GM23338 (cell line): ENCODE measurements at regions not wholly inside any gene's neighbourhood (a gene's known extent, or its start where the extent isn't known, plus 50 kb on each side); places are given as distances from the start of the nearest gene placed in this dataset.

Experiments used
- ATAC-seq: fragments of 200-7000 bp; cut with Tn5 transposase; 3 replicates; pipeline ENCODE4 v1.9.1; 2020
- DNase-seq: peaks from one replicate; pipeline ENCODE4 v3.0.0-alpha.2; 2015; ENCODE audit warnings: low spot score
- H2AFZ ChIP-seq: fragments of 200-600 bp; sonication (generic); 2 replicates; pipeline ENCODE4 v1.8.0; 2016; ENCODE audit warnings: antibody characterized with exemption, mild to moderate bottlenecking, moderate library complexity
- H3F3A ChIP-seq: fragments of 200-600 bp; sonication (generic); replicated peaks from 2 replicates; pipeline ENCODE4 v1.8.0; 2017; ENCODE audit warnings: antibody characterized with exemption, mixed run types, low read depth
- H3K27ac ChIP-seq: fragments of 200-600 bp; sonication (generic); 2 replicates; pipeline ENCODE4 v1.6.1; 2016; ENCODE audit warnings: low read depth
- H3K27me3 ChIP-seq: fragments of 200-600 bp; sonication (generic); 2 replicates; pipeline ENCODE4 v1.8.0; 2016; ENCODE audit warnings: mild to moderate bottlenecking, mixed run types, moderate library complexity; ENCODE audit not compliant: insufficient read depth
- H3K36me3 ChIP-seq: fragments of 200-600 bp; sonication (generic); 2 replicates; pipeline ENCODE4 v1.8.0; 2016; ENCODE audit warnings: mild to moderate bottlenecking; ENCODE audit not compliant: insufficient read depth
- H3K4me1 ChIP-seq: fragments of 200-600 bp; sonication (generic); 2 replicates; pipeline ENCODE4 v1.8.0; 2016; ENCODE audit warnings: mild to moderate bottlenecking, moderate library complexity; ENCODE audit not compliant: insufficient read depth
- H3K4me2 ChIP-seq: fragments of 200-600 bp; sonication (generic); 2 replicates; pipeline ENCODE4 v1.7.1; 2017; ENCODE audit warnings: mixed run types
- H3K4me3 ChIP-seq: fragments of 200-600 bp; sonication (generic); 2 replicates; pipeline ENCODE4 v1.6.1; 2016; ENCODE audit warnings: mixed run types
- H3K79me2 ChIP-seq: fragments of 200-600 bp; sonication (generic); replicated peaks from 2 replicates; pipeline ENCODE4 v1.8.0; 2017; ENCODE audit warnings: mild to moderate bottlenecking; ENCODE audit not compliant: insufficient read depth
- H3K9me2 ChIP-seq: fragments of 200-600 bp; sonication (generic); 2 replicates; pipeline ENCODE4 v1.8.0; 2017; ENCODE audit not compliant: insufficient read depth
- H4K20me1 ChIP-seq: fragments of 200-600 bp; sonication (generic); replicated peaks from 2 replicates; pipeline ENCODE4 v1.8.0; 2017; ENCODE audit warnings: mild to moderate bottlenecking; ENCODE audit not compliant: insufficient read depth
- H3K27ac Mint-ChIP-seq: 2 replicates; pipeline ENCODE4 v1.8.0; 2020; ENCODE audit warnings: inconsistent platforms, mild to moderate bottlenecking, moderate library complexity, mixed read lengths
- H3K27me3 Mint-ChIP-seq: 3 replicates; pipeline ENCODE4 v1.8.0; 2022; ENCODE audit warnings: low read depth, mild to moderate bottlenecking, moderate library complexity, mixed read lengths, inconsistent platforms; ENCODE audit not compliant: insufficient read depth, poor library complexity
- H3K36me3 Mint-ChIP-seq: 3 replicates; pipeline ENCODE4 v1.8.0; 2021; ENCODE audit warnings: low read depth, mild to moderate bottlenecking, inconsistent platforms, moderate library complexity, mixed read lengths
- H3K4me1 Mint-ChIP-seq: 3 replicates; pipeline ENCODE4 v1.8.0; 2020; ENCODE audit warnings: mild to moderate bottlenecking, inconsistent platforms, mixed read lengths
- H3K4me3 Mint-ChIP-seq: 3 replicates; pipeline ENCODE4 v1.8.0; 2021; ENCODE audit warnings: moderate library complexity, mild to moderate bottlenecking, inconsistent platforms, mixed read lengths
- H3K9me3 Mint-ChIP-seq: 3 replicates; pipeline ENCODE4 v1.8.0; 2020; ENCODE audit warnings: moderate library complexity, mild to moderate bottlenecking, inconsistent platforms, mixed read lengths
- CREB1 ChIP-seq: fragments of 250-450 bp; sonication (Bioruptor Pico); IDR thresholded peaks from 2 replicates; pipeline ENCODE4 v1.5.0; 2020; ENCODE audit warnings: low read depth, mild to moderate bottlenecking, moderate library complexity
- EZH2phosphoT487 ChIP-seq: fragments of 200-600 bp; sonication (generic); IDR thresholded peaks from one replicate; pipeline ENCODE4 v1.8.1; 2018; ENCODE audit warnings: antibody characterized with exemption; ENCODE audit not compliant: unreplicated experiment
- NANOG ChIP-seq: IDR thresholded peaks from 2 replicates; pipeline ENCODE4 v1.6.1; 2016; ENCODE audit warnings: antibody characterized with exemption, borderline replicate concordance
- POLR2AphosphoS5 ChIP-seq: IDR thresholded peaks from 2 replicates; pipeline ENCODE4 v1.6.1; 2016; ENCODE audit warnings: antibody characterized with exemption, low read depth
- ZNF331 ChIP-seq: fragments of 250-450 bp; sonication (Bioruptor Pico); IDR thresholded peaks from 2 replicates; pipeline ENCODE4 v1.5.0; 2020; ENCODE audit warnings: low read depth, mild to moderate bottlenecking, moderate library complexity
- ZNF462 ChIP-seq: fragments of 250-450 bp; sonication (Bioruptor Pico); IDR thresholded peaks from 2 replicates; pipeline ENCODE4 v1.5.0; 2020; ENCODE audit warnings: mild to moderate bottlenecking, moderate library complexity

DNA sequence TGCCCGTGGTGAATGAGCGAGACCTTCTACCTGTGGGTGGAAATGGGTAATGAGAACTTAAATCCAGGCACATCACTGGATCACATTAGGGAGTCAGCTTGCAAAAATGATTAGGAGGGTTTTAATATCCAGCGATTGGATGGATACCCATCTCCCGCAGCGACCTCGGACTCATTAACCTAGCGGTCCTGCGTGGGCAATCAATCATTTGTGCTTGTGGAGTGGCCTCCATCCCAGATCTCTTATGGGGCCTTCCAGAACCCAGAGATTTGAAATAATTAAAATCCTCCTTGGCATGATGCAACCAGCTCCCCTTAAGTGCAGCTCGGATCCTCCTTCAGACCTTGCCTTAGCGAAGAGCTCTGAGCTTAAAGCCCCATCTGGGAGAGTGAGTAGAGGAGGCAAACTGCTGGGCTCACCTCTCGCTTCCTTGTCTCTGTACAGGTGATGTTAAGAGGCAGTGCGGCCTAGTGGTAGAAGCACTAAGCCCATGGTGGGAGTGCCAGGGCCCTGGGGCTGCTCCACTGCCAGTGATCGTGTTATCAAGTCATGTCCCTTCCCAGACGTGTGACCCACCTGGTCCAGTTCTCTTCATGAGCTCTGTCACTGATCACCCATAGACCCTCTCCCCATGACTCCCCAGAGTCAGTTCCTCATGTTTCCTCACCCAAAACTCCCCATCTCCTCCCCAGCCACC, 285.2 kb upstream of the TLE3 start:
- Histone ChIP-seq H3K36me3 (no peaks in the 10 kb centered on the region), H2AFZ (no peak overlapping the region), H3K27me3 (no peaks in the 10 kb centered on the region), H3K79me2 (no peaks in the 10 kb centered on the region), H4K20me1 (no peaks in the 10 kb centered on the region), H3K4me2 (no peak overlapping the region), H3K9me2 (peaks cover 6% of the 10 kb centered on the region; the same call in 1 of the 2 replicates), H3K4me1 (no peaks in the 10 kb centered on the region), H3F3A (no peaks in the 10 kb centered on the region), H3K4me3 (no peak overlapping the region), H3K27ac (no peak overlapping the region)
- ATAC-seq (no peak), DNase-seq (no peak)
- H3K4me3 Mint-ChIP-seq: no peak overlapping the region
- peaks cover 9% of the 10 kb centered on the region for H3K27me3 Mint-ChIP-seq
- H3K9me3 Mint-ChIP-seq: peaks cover 8% of the 10 kb centered on the region
- H3K27ac Mint-ChIP-seq: no peak overlapping the region
- no peaks in the 10 kb centered on the region; the same call in 2 of the 3 replicates for H3K36me3 Mint-ChIP-seq
- H3K4me1 Mint-ChIP-seq: peaks cover 28% of the 10 kb centered on the region
- TF ChIP-seq ZNF331 (CRISPR knock-in tag) (no peak), CREB1 (no peak), EZH2phosphoT487 (no peak), POLR2AphosphoS5 (no peak), ZNF462 (CRISPR knock-in tag) (no peak), NANOG (no peak)
